KMS-11 (cell line): ENCODE measurements at regions not wholly inside any gene's neighbourhood (a gene's known extent, or its start where the extent isn't known, plus 50 kb on each side); places are given as distances from the start of the nearest gene placed in this dataset.

Experiments
- H2AFZ ChIP-seq: fragments of 200-600 bp; sonication (generic); 2 replicates; pipeline ENCODE4 v1.6.1; 2016; ENCODE audit warnings: antibody characterized with exemption, mixed run types, low read depth
- H3K27ac ChIP-seq: fragments of 200-600 bp; sonication (generic); 2 replicates; pipeline ENCODE4 v1.6.1; 2016; ENCODE audit warnings: mild to moderate bottlenecking, mixed run types
- H3K27me3 ChIP-seq: fragments of 200-600 bp; sonication (generic); 2 replicates; pipeline ENCODE4 v1.6.1; 2017; ENCODE audit warnings: mild to moderate bottlenecking, low read depth, mixed run types, moderate library complexity; ENCODE audit not compliant: insufficient read depth
- H3K36me3 ChIP-seq: fragments of 200-600 bp; sonication (generic); 2 replicates; pipeline ENCODE4 v1.6.1; 2017; ENCODE audit warnings: mild to moderate bottlenecking, mixed run types; ENCODE audit not compliant: insufficient read depth
- H3K4me1 ChIP-seq: fragments of 200-600 bp; sonication (generic); 2 replicates; pipeline ENCODE4 v1.6.1; 2016; ENCODE audit warnings: mild to moderate bottlenecking, low read depth, mixed run types; ENCODE audit not compliant: poor library complexity, severe bottlenecking
- H3K4me2 ChIP-seq: fragments of 200-600 bp; sonication (generic); 2 replicates; pipeline ENCODE4 v1.7.0; 2016; ENCODE audit warnings: mild to moderate bottlenecking, mixed run types
- H3K4me3 ChIP-seq: fragments of 200-600 bp; sonication (generic); IDR thresholded peaks from 2 replicates; pipeline ENCODE4 v1.6.1; 2017; ENCODE audit warnings: low read depth, low read length, mixed read lengths; ENCODE audit not compliant: insufficient read depth
- H3K79me2 ChIP-seq: fragments of 200-600 bp; sonication (generic); 2 replicates; pipeline ENCODE4 v1.6.1; 2016; ENCODE audit warnings: low read depth, mixed run types; ENCODE audit not compliant: insufficient read depth
- H3K9ac ChIP-seq: fragments of 200-600 bp; sonication (generic); 2 replicates; pipeline ENCODE4 v1.6.1; 2016; ENCODE audit warnings: mild to moderate bottlenecking, mixed run types
- H4K20me1 ChIP-seq: fragments of 200-600 bp; sonication (generic); 2 replicates; pipeline ENCODE4 v1.6.1; 2016; ENCODE audit warnings: mild to moderate bottlenecking, mixed run types; ENCODE audit not compliant: insufficient read depth
- TF ChIP-seq, protein P1 (sequence below): fragments of 200-600 bp; sonication (generic); conservative IDR thresholded peaks from 2 replicates; pipeline ENCODE4 v1.6.1; 2017; ENCODE audit warnings: low read depth, mild to moderate bottlenecking, antibody characterized with exemption, low read length, moderate library complexity, mixed read lengths

DNA sequence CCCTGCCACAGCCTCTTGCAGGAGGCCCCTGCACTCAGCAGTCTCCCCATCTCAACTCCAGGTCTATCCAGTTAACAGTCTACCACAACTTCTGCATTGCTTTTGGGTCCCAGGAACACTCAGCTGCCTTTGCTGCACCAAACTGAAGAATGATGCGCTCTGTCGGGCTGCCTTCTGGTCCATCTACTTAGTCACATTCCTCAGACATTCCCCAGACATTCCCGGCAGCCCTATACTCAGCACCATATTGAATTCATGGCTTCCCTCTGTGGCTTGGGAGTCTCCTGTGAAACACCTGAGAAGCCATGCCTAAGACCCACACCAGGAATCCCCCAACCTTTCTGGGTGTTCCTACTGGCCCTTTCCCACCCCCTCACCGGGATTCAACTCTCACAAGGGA is 99.6 kb upstream of the COL21A1 start:
- peaks cover 30% of the 10 kb centered on the region for H3K4me1 ChIP-seq
- no peak overlapping the region for H3K27ac ChIP-seq
- no peak overlapping the region for H3K9ac ChIP-seq
- TF ChIP-seq, protein P1, sequence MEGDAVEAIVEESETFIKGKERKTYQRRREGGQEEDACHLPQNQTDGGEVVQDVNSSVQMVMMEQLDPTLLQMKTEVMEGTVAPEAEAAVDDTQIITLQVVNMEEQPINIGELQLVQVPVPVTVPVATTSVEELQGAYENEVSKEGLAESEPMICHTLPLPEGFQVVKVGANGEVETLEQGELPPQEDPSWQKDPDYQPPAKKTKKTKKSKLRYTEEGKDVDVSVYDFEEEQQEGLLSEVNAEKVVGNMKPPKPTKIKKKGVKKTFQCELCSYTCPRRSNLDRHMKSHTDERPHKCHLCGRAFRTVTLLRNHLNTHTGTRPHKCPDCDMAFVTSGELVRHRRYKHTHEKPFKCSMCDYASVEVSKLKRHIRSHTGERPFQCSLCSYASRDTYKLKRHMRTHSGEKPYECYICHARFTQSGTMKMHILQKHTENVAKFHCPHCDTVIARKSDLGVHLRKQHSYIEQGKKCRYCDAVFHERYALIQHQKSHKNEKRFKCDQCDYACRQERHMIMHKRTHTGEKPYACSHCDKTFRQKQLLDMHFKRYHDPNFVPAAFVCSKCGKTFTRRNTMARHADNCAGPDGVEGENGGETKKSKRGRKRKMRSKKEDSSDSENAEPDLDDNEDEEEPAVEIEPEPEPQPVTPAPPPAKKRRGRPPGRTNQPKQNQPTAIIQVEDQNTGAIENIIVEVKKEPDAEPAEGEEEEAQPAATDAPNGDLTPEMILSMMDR: no peak
- H4K20me1 ChIP-seq: no peaks in the 10 kb centered on the region
- H3K4me2 ChIP-seq: no peak overlapping the region
- H3K27me3 ChIP-seq: no peaks in the 10 kb centered on the region
- H3K36me3 ChIP-seq: no peaks in the 10 kb centered on the region
- H3K79me2 ChIP-seq: no peaks in the 10 kb centered on the region
- H3K4me3 ChIP-seq: no peak overlapping the region
- H2AFZ ChIP-seq: no peak overlapping the region

- Histone ChIP-seq H3K9ac (no peak overlapping the region), H3K79me2 (no peaks in the 10 kb centered on the region), H3K4me2 (no peak overlapping the region), H3K27me3 (no peaks in the 10 kb centered on the region), H3K4me1 (peaks cover 29% of the 10 kb centered on the region), H3K27ac (no peak overlapping the region), H3K4me3 (no peak overlapping the region), H2AFZ (no peak overlapping the region), H3K36me3 (no peaks in the 10 kb centered on the region), H4K20me1 (no peaks in the 10 kb centered on the region)
- TF ChIP-seq, protein P1: no peak
These were observed 98.1 kb upstream of the COL21A1 start for GRCh38 chr6:56345376-56345995.

DNA sequence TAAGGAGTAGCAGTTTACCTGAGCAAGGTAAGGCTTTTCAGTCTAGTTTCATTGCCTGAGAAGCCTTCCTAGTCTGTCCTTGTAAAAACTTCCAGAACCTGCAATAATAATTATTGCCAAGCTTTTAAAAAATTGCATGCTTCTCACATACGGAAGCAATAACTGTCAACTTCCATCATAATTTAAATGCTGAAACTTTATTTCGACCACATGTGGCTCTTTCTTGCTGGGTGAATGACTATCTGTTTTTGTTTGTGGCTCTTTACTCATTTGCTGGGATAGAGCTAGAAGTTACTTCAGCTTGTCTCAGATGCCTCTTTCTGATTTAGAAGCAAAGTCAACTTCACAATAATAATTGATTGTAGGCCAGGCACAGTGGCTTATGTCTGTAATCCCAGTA is 95.9 kb upstream of the COL21A1 start:
- no peak overlapping the region for H3K27ac ChIP-seq
- H2AFZ ChIP-seq: no peak overlapping the region
- no peak overlapping the region for H3K9ac ChIP-seq
- H3K4me2 ChIP-seq: no peak overlapping the region
- no peaks in the 10 kb centered on the region for H4K20me1 ChIP-seq
- H3K4me3 ChIP-seq: no peak overlapping the region
- H3K79me2 ChIP-seq: no peaks in the 10 kb centered on the region
- TF ChIP-seq, protein P1: no peak
- H3K27me3 ChIP-seq: no peaks in the 10 kb centered on the region
- peaks cover 7% of the 10 kb centered on the region for H3K4me1 ChIP-seq
- no peaks in the 10 kb centered on the region for H3K36me3 ChIP-seq

DNA sequence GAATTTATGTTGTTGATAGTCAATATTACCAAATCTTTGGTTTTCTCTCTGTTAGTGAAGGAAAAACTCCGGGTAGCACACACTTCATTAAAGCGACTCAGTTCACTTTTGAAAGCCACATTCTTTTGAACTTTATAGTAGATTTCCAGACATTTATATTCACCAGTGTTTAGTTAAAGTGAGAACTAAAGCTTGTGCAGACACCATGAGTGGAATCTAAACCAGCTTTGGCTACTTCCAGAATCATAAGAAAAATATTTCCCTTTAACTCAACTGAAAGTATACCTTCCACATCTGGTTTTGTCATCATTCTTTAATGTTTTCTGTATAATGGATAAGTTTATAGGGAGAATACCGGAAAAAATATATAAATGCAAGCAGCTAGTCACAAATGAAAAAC is 92.1 kb upstream of the COL21A1 start:
- Histone ChIP-seq H3K4me3 (no peak overlapping the region), H3K79me2 (no peaks in the 10 kb centered on the region), H4K20me1 (no peaks in the 10 kb centered on the region), H3K4me1 (no peaks in the 10 kb centered on the region), H3K27me3 (no peaks in the 10 kb centered on the region), H2AFZ (no peak overlapping the region), H3K36me3 (no peaks in the 10 kb centered on the region), H3K27ac (no peak overlapping the region), H3K4me2 (no peak overlapping the region), H3K9ac (no peak overlapping the region)
- TF ChIP-seq, protein P1: no peak
